RKO (cell line): ENCODE measurements at regions not wholly inside any gene's neighbourhood (a gene's known extent, or its start where the extent isn't known, plus 50 kb on each side); places are given as distances from the start of the nearest gene placed in this dataset.
"Not testable (repeated sequence)": the region's sequence is repeated elsewhere in the genome, so short reads cannot be mapped to it uniquely, and the experiment has no call there.

Experiments
- DNase-seq: peaks from one replicate; pipeline ENCODE4 v3.0.0-alpha.2; 2016; ENCODE audit warnings: low spot score

GRCh38 chr4:114034189-114034588 is 54.7 kb upstream of the ARSJ start:
- no peak for DNase-seq

- no peak for DNase-seq
Observed at GRCh38 chr4:114036426-114036825, 57.0 kb upstream of the ARSJ start.

GRCh38 chr4:114036864-114037263 is 57.4 kb upstream of the ARSJ start:
- DNase-seq = no peak

- DNase-seq = no peak
Observed at GRCh38 chr4:114037988-114038387, 58.5 kb upstream of the ARSJ start.

GRCh38 chr4:114038762-114039387 is 59.4 kb upstream of the ARSJ start:
- no peak for DNase-seq

- DNase-seq = no peak
Observed at GRCh38 chr4:114040319-114041116, 61.1 kb upstream of the ARSJ start.

GRCh38 chr4:114041117-114041475 is 61.6 kb upstream of the ARSJ start:
- DNase-seq = no peak

- DNase-seq = no peak
Observed at GRCh38 chr4:114043116-114043515, 63.7 kb upstream of the ARSJ start.

GRCh38 chr4:114044351-114044750 is 64.9 kb upstream of the ARSJ start:
- not testable (repeated sequence) for DNase-seq

- no peak for DNase-seq
Observed at GRCh38 chr4:114046331-114046730, 66.9 kb upstream of the ARSJ start.

GRCh38 chr4:114048154-114048553 is 68.7 kb upstream of the ARSJ start:
- DNase-seq = not testable (repeated sequence)

- no peak for DNase-seq
Observed at GRCh38 chr4:114052227-114052626, 72.8 kb upstream of the ARSJ start.

- DNase-seq = no peak
Observed at GRCh38 chr4:114056599-114056998, 77.2 kb upstream of the ARSJ start.

- DNase-seq = no peak
Observed at GRCh38 chr4:114057746-114058145, 78.3 kb upstream of the ARSJ start.

- DNase-seq = no peak
Observed at GRCh38 chr4:114062499-114062898, 83.1 kb upstream of the ARSJ start.

- DNase-seq = no peak
Observed at GRCh38 chr4:114072781-114073180, 93.3 kb upstream of the ARSJ start.

GRCh38 chr4:114076899-114077570 is 97.6 kb upstream of the ARSJ start:
- no peak for DNase-seq

GRCh38 chr4:114077610-114078009 is 98.2 kb upstream of the ARSJ start:
- DNase-seq = peak; percentile 66

GRCh38 chr4:114078636-114079035 is 99.2 kb upstream of the ARSJ start:
- DNase-seq = no peak

GRCh38 chr4:114081783-114082182 is 102.3 kb upstream of the ARSJ start:
- DNase-seq = no peak

GRCh38 chr4:114082348-114082747 is 102.9 kb upstream of the ARSJ start:
- no peak for DNase-seq

- no peak for DNase-seq
Observed at GRCh38 chr4:114085611-114086345, 106.3 kb upstream of the ARSJ start.
